Dermis blood vessel endothelial cell (primary cell): ENCODE measurements at regions not wholly inside any gene's neighbourhood (a gene's known extent, or its start where the extent isn't known, plus 50 kb on each side); places are given as distances from the start of the nearest gene placed in this dataset.

ENCODE experiments used
- DNase-seq: peaks from one replicate; pipeline ENCODE4 v3.0.0; 2010

DNA sequence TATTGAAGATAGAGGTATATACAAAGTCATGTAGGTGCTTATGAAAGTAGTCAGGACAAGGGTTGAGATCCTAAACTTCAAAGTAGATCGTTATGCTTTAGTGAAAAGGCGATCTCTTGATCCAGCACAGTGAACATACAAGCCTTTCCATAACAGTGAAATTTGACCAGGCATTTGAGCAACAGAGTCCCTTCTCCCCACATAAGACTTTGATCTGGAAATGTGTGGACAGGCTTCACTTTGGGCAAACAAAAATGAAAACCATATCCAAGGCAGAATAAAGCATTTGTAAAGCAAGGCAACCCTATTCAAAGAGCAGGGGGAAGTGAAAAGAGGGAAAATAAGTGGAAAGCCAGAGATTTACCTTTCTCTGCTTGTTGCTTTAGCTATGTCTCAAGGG lies 311.9 kb upstream of the SORCS1 start:
- DNase-seq, result no peak

DNA sequence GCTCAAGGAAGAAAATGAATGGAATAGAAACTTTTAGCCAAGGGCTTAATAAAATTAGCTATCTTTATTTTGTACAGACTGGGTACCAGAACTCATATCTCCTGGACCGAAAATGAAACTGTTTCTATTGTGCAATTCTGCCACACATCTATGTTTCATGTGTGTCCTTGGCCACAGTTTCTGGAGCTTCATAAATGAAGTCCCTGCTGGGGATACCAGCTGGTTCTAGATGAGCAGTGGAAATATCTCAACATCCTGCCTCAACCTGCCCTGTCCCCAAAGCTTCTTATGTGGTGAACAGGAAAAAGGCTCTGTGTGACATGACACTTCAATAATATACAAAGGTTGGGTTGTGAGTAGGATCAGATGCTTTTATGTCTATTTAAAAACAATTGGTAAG lies 310.1 kb upstream of the SORCS1 start:
- no peak for DNase-seq

DNA sequence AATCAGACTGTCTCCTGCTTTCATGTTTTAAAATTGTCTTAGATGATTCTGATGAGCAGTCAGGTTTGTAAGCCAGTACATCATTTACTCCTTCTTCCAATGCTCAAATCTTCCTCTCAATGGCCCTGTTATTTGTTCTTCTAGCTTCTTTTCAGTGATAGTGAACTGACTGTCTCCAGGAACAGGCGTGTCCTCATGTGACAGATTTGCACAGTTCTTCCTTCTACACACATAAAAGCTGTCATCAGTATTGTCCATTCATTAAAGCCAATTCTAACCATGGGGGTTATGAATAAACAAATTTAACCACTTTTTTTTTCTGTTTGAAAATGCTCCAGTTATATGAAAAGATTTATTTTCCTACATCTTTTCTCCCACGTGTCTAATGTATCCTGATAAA lies 308.7 kb upstream of the SORCS1 start:
- no peak for DNase-seq

DNA sequence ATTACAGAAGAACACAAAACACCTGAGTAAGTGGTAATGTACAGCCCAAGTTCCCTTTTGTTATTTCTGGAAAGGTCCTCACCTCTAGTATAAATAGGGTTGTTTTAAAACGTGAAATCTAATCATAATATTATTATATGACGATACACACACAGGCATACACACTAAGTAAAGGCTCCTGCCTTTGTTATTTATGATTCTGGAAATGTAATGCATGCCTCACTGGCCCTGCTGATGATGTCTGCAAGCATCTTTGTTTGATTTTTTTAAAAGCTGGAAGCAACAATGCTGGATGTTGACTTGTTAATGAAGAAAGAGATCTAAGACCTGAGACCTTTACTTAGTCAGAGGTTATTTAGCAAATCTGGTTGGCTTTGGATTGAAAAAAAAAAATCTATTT lies 307.4 kb upstream of the SORCS1 start:
- DNase-seq, result no peak

DNA sequence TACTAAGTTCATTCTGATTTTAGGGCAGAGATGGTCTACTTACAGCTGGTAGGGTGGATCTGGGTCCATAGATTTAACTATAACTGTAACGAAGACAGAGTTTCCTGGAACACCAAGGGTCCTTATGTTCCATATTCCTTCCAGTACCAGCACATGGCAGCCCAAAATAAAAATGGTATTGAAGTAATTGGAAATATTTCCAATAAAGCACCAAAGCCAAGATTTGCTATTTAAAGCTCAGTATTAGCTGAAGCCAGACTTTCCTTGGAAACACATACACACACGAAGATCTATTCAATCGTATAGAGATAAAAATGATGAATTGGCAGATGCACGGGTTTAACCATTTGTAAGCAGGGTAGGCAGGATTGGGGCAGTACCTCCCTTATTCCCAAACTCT lies 289.1 kb upstream of the SORCS1 start:
- DNase-seq, result no peak

DNA sequence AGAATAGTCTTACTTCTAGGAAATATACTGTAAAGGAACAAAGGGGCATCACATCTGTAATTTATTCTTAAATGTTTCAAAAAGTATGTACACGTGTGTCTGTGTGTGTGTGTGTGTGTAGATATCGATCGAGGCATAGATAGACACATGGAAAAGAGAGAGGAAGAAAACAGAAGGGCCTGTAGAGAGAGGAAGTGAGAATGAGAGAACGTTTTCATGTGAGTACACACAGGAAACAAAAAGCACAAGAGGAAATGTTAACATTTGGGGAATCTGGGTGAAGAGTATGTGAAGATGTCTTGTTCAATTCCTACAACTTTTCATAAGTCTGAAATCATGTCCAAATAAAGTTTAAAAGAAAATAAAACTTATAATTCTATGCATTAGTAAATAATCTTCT lies 286.5 kb upstream of the SORCS1 start:
- no peak for DNase-seq

DNA sequence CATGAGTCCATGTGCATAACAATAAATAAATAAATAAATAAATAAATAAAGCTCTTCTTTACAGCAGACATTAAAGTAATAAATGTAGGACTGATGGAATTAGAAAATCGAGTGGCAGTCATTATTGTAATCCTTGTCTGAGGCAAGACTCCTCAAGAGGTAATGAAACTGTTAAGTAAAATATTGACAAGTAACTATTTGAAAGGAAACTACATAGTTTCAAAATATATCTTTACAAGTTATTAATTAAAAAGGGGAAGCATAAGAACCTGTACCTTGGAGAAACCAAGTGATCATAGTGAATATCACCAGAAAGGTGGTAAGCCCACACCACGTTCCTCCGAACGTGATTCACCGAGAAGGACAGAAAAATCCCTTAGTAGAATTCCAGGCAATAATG lies 285.6 kb upstream of the SORCS1 start:
- DNase-seq, result no peak

DNA sequence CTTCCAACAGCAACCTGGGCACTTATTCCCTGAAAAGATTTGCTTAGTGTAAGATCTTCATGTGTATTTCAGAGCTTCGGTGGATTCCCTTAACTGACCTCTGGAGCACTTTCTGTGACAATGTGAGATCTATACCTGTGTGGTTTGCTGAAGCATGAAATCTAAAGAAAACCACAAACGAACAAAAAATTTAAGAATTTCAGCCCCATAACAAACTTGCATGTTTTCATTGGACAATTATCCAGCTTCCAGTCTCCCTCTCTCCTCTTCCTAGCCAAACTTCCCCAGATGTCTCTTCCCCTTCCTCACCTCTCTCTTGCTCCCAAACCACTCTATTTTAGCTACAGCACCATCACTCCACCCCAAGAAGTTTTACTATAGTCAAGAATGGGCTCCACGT lies 279.9 kb upstream of the SORCS1 start:
- no peak for DNase-seq

DNA sequence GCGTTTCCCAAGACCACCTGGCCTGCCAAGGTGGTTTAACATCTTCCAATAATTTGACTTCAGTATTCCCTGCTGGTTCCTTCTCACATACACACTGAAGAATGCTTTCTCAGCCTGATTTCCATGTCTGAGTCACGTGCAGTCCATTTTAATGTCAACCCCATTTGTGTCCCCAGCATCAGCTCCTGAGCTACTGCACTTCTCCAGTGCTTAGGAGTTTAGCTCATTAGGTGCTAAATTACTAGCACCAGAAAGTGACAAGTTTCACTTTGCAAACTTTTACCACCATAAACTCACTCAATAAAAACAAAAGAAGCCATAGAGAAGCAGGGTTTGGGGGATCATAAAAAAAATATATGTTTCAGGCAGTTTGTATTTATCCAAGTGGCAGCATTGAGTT lies 279.3 kb upstream of the SORCS1 start:
- no peak for DNase-seq

DNA sequence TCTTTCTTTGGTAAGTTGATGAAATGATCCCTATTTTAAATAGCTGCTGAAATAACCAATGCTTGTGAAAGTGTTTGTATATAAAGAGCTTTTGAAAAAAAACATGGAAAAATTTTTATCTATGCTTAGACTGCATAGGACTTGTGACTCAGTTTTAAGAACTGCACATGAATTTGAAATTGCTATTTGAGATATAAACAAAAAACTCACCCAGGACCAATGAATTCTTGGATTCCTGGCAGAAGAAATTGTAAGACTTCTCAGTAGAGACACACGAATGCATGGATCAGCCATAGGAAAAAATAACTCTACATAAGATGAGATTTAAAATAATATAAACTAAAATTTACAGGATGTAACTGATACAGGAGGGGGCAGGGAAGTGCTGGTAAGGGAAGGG lies 278.8 kb upstream of the SORCS1 start:
- DNase-seq, result no peak

DNA sequence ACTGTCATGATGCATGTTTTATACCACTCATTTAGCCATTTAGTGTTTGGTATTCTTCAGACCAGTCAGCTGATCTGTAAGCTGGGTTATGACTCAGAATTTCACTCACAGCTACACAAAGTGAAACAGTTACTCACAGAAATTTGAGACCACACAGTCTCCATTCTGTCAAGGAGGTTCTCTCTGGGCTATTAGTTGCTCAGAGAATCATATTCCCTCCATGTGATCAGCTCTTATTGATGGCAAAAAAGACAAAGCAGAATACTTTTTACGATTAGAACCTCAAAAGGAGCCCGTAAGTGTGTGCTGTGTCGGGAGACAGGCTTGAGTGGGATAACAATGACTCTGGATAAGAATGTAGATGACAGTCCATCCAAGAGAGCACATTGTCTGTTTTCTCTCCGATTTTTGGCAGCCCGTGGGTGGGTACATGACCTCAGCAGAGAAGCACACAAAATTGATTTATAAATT lies 277.6 kb upstream of the SORCS1 start:
- no peak for DNase-seq

DNA sequence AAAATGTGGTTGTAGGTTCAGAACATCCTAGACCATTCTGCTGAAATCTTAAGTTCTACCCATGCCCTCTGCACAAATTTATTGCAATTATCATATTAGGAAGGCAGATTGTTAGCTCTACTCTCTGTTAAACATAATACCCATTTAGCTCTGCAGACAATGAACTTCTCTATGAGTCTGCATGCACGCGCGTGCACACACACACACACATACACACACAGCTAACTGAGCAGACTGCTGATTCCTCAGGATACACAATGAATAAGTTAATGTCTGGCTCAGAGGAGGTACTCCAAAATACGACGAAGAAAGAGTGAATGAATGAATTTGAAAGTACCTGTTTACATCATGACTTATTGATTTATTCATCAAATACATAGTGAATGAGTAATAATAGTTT lies 276.2 kb upstream of the SORCS1 start:
- no peak for DNase-seq

DNA sequence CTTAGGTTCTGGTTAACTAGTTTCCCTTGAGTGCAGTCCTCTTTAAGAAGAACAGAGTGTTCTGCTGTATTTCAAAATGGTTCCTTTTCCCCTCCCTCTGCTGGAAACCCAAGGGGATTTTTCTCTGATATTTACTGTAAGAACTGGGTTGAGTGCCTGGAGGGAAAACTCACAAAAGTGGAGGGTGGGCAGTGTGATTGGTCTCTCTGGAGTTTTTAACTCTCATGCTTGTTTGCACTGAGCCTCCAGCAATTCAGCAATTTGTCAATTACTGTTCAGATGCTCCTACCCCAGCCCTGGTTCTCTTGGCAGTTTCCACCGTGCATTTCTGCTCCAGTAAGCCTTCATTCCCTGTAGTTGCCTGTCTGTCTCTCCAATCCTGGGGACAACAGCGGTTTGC lies 273.4 kb upstream of the SORCS1 start:
- DNase-seq, result no peak

DNA sequence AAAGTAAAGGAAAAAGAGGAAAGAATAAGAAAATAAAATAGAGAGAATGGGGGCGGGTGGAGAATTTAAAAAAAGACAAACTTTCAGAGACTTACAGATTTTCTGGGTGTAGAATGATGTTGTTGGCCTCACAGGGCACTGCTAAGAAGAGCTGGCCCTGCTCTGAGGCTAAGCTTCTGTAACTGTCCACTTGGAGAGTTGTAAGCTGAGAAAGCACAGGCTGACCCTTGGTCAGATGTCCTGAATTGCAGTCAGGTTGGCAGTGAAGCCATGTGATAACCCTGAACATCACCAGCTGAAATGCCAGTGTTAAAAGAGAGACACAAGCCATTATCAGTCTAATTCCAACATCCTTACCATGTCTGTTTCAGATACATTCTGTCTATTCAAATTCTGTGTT lies 272.1 kb upstream of the SORCS1 start:
- DNase-seq, result no peak

DNA sequence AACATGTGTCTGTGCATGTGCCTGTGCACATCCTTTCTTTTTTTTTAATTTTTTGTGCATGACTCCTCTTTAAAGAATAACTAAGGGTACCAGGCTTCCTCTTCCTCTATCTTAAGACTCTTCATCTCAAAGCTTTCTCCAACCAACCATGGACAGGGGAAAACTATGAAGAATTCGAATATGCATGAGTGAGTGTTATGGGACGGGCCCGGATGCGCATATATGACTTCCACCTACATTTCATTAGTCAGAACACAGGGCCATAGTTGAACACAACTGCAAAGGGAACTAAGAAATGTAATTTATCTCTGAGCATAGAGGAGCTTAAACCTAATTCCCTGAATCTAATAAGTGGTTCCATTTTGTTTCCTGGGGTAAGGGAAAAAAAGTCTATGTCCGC lies 270.3 kb upstream of the SORCS1 start:
- no peak for DNase-seq

DNA sequence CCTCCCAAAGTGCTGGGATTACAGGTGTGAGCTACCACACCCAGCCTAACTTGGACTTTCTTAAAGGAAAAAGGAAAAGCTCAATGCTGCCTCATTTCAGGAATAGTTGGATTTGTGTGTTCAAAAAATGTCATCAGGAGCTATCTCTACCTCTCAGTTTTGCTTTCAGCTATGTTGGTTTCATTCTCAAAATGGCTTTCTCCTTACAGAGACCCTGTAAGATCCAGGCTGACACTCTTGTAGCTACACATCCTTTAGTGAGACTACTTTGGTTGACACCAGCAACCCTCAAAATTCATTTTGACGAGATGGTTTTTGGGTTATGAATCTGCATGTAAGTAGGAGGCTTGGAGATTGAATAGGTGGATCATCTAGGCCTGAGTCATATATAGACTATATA lies 269.7 kb upstream of the SORCS1 start:
- no peak for DNase-seq

DNA sequence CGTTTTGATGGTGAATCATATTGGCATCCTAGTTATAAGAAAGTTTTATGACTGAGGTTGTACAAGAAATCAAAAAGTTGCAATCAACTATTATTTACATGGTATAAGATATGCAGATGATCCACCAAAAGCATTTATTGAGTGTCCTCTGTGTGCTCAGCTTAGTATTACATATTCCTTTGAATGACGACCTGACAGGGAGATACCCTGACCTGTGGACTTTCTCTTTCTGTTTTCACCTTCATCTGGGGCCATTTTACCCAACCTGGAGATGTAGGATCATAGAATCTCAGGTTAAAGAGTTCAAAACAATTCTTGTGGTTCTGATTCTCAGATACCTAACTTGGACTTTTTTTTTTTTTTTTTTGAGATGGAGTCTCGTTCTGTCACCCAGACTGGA lies 269.1 kb upstream of the SORCS1 start:
- no peak for DNase-seq

DNA sequence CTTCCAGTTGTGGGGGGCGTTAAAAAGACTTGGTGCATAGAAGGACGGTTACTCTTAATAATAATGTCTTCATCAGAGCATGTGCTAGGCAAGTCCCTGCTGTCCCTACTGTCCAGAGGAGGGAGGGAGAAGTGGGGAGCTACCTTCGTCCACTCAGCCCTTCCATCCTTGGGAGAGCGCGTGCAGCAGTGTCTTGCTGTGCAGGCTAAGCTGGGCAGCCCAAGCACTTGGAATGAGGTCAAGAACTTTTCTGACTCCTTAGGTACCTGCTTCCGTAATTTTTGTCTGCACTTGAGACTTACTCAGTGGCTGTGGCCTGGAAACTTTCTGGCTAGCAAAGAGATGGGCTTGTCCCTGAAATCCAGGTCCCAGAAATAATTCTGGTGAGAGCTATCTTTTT lies 265.9 kb upstream of the SORCS1 start:
- no peak for DNase-seq

DNA sequence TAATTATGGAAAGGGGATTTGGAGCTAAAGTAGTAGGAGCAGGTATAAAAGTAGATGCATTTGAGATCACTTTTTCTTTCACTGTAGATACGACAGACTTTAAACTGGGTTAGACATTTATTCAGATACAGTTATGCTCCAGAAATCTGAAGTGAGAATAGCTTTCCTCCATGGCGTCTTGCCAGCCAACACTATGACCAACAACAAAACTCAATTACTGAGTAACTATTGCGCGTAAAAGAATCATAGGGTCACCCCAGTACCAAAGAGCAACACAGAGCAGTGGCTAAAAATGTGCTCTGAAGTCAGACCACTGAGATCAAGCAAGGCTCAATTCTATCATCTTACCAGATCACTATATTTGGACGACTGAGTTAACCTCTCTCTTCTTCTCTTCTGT lies 262.5 kb upstream of the SORCS1 start:
- no peak for DNase-seq

DNA sequence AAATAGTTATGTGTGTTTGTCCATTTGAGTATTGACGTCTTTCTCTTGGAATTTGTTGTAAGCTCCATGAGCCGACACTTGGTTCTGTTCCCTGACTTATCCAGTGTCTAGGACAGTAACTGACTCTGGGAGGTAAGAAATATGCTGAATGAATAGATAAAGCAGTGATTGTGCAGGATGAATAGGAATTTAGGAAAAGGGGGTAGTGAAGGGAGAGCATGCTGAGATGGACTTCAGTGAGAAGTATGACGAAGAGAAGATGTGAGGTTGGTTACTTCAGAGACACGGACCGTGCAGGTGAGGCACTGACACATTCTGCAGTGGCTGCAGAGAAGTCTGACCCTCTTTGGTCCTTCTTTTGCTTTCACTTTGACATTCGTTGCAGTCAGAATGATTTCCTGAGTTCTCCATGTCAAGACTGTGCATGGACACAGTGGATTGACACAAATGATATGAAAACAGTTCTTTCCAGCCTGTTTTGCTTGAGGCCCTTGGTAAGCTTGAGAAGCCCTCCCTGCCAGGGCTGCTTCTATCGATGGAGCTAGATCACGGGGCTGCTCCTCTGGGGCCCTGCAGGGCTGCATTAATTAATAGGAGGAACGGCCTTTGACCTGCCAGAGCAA lies 261.5 kb upstream of the SORCS1 start:
- no peak for DNase-seq

DNA sequence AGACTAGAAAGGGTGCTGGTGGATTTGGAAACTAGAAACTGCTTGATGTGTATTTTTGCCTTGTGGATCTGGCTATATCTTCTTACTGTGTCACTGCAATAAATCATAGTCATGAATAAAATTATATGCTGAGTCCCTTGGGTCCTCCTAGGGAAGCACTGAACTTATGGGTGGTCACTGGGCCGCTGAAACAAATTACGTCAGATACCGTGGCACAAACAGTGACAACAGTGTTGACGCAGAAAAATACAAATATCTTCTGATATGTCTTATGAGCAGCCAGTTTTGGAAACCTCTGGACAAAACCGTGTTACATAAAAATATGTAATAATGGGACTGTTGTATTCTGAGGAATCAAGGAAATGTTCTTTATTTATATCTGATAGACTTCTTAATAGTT lies 260.1 kb upstream of the SORCS1 start:
- no peak for DNase-seq

DNA sequence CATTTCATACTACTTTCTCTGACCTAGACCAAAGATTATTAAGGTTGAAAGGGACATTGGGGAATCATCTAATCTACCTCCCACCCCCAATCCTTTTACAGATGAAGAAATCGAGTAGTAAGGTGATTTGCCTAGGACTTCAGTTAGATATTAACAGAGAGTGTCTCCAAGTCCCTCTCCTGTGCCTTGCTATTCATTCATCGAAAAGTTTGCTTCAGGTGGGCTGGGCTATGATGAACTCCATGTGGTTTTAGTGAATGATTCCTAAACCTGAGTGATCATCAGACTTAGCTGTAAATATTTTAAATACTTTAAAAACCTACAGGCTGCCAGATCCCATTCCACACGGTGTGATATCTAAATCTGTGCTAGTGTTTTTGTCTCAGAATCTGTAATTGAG lies 259.4 kb upstream of the SORCS1 start:
- no peak for DNase-seq

DNA sequence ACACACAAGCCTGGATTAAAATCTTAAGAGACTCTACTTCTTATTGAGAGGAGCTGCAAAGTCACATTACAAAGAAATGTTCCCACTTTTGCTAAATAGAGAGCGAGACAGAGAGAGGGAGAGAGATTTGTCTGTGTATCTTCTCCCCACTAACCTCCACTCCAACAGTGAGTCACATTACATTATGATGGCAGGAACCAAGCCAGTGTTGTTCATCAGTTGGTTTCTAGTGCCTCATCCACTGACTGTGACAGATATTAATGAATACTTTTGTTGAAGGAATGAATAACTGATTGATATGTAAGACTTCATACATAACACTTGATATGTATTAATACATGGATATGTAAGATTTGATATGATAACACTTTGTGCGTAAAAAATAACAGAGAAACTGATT lies 258.2 kb upstream of the SORCS1 start:
- no peak for DNase-seq

DNA sequence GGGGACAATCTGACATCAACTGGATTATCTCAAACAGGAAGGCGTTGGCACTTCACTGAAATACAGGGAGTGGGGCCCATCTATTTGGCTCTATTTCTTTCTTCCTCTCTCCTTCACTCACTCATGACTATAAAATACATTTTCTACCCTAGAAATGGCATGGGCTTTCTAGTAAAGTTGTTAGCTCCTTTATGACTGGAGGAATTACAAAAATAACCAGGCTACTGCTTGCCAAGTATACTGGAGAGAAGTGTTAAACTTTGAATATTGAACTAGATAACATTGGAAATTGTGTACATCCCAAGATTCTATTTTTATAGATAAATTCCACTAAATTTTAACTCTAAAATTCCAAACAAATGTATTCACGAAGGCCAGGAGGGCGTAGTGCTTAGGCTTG lies 255.7 kb upstream of the SORCS1 start:
- DNase-seq, result no peak

DNA sequence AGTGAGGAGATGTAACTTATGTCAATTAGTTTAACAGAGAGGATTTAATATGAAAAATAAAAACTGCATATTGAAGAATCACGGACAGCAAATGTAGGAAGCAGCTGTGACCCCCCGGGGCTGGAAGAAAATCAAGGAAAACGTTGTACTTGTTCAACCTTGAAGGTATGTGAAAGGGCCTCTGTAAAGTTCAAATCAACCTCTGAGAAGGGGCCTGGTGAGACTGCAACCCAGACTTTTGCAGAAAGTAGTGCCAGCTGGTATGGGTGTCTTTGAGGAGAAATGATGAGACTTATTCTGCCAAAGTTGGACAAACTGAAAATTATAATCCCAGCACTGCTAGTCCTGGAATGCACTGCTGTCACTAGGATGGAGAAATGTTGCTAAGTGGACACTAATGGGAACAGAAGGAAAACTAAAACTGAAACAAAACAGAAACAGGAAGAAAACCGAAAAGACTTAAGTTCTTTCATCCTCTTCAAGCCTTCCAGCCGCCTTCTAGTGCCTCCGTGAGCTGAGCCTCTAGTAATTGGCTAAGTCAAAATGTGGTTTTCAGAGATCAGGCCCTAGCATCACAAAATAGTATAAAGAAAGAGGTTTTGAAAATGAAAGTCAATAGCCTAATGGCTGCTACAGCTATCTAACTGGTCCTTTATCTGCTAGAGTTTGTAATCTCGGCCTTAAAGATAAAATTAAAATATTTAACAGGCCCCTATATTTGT lies 253.7 kb upstream of the SORCS1 start:
- no peak for DNase-seq
